Mucosa of rectum (tissue), 2 donors: ENCODE measurements at regions not wholly inside any gene's neighbourhood (a gene's known extent, or its start where the extent isn't known, plus 50 kb on each side); places are given as distances from the start of the nearest gene placed in this dataset.

ENCODE experiments used
- H3K27ac ChIP-seq, 2 donors: one replicate each; pipeline ENCODE4 v1.7.0; 2013; ENCODE audit warnings: inconsistent platforms in 2 of 2, low read depth in 2 of 2, low read length in 2 of 2
- H3K27me3 ChIP-seq, 2 donors: one replicate each; pipeline ENCODE4 v1.7.0; 2013; ENCODE audit warnings: low read length in 2 of 2; ENCODE audit not compliant: control insufficient read depth in 2 of 2, insufficient read depth in 2 of 2
- H3K36me3 ChIP-seq, 2 donors: one replicate each; pipeline ENCODE4 v1.7.0; 2013; ENCODE audit warnings: low read length in 2 of 2; ENCODE audit not compliant: control insufficient read depth in 2 of 2, insufficient read depth in 2 of 2
- H3K4me1 ChIP-seq, 2 donors: one replicate each; pipeline ENCODE4 v1.7.0; 2013; ENCODE audit warnings: low read length in 2 of 2, mild to moderate bottlenecking in 1 of 2; ENCODE audit not compliant: control insufficient read depth in 2 of 2, insufficient read depth in 2 of 2
- H3K4me3 ChIP-seq, 2 donors: one replicate each; pipeline ENCODE4 v1.7.0; 2013; ENCODE audit warnings: low read length in 2 of 2
- H3K9ac ChIP-seq, 2 donors: one replicate each; pipeline ENCODE4 v1.7.0; 2013; ENCODE audit warnings: low read length in 2 of 2, low read depth in 1 of 2, mild to moderate bottlenecking in 1 of 2
- H3K9me3 ChIP-seq, 2 donors: one replicate each; pipeline ENCODE4 v1.7.0; 2013; ENCODE audit warnings: low read length in 2 of 2; ENCODE audit not compliant: control insufficient read depth in 2 of 2
- donor health status: healthy.
- donor health status: Normal muscosa, but diverticular disease.

DNA sequence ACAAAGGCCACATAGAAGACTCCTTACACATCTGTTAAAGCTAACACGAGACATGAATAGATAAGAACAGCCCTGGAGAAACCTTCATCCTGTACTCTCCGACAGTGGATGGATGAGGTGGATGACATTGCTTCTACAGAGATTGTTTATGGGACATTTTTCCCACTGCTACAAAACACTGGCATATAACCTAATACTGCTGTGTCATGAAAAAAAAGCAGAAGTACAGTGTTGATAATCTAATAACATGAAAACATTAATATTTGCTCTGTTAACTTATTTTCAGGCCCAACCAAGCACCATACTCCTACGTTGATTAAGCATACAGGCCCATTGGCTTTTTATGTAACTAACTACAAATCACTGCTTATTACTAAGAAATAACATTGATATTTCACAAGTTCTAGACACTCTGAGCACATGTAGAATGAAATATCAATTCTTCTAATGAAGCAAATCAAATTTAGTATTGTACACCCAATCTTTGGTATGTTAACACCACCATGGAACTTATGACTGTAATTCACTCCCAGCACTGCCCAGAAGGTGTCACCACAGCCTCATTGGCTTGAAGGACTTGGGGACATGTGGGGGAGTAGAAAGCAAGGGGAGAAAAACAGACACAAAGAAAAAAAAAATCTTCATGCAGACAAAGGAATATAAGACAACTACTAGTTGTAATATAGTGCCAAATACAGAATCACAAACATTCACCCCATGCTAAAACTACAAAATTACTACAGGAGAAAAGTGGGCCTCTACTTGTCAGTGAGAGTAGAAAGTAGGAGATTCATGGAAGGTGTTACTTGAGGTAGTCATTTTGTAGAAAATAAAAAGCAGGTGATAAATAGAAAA is 330.0 kb upstream of the PMFBP1 start:
- H3K9me3 ChIP-seq, result no peaks in the 10 kb centered on the region
- no peaks in the 10 kb centered on the region for H3K4me1 ChIP-seq
- H3K27me3 ChIP-seq, result no peaks in the 10 kb centered on the region
- no peak overlapping the region for H3K9ac ChIP-seq
- no peak overlapping the region for H3K27ac ChIP-seq
- no peaks in the 10 kb centered on the region for H3K36me3 ChIP-seq
- H3K4me3 ChIP-seq, result no peak overlapping the region

DNA sequence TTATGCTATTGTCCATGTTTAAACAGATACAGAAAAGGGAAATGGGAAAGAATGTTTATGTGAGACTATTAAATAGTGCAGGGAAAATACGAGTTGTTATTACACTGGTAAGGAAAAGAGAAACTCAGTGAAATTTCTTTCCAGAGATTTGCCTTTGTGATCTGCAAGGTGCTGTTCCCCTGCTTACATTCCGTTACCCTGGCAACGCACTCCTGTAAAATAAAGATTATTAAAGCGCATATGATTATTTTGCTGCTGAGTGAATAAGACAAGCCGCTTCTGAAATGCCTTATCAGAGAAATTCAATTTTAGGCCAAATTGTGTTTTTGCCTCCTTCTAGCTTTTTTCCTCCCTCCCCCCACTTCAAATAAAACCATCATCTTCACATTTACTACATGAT is 328.6 kb upstream of the PMFBP1 start:
- H3K4me3 ChIP-seq, result no peak overlapping the region
- no peaks in the 10 kb centered on the region for H3K9me3 ChIP-seq
- no peaks in the 10 kb centered on the region for H3K4me1 ChIP-seq
- no peaks in the 10 kb centered on the region for H3K36me3 ChIP-seq
- H3K27me3 ChIP-seq, result no peaks in the 10 kb centered on the region
- no peak overlapping the region for H3K27ac ChIP-seq
- no peak overlapping the region for H3K9ac ChIP-seq

DNA sequence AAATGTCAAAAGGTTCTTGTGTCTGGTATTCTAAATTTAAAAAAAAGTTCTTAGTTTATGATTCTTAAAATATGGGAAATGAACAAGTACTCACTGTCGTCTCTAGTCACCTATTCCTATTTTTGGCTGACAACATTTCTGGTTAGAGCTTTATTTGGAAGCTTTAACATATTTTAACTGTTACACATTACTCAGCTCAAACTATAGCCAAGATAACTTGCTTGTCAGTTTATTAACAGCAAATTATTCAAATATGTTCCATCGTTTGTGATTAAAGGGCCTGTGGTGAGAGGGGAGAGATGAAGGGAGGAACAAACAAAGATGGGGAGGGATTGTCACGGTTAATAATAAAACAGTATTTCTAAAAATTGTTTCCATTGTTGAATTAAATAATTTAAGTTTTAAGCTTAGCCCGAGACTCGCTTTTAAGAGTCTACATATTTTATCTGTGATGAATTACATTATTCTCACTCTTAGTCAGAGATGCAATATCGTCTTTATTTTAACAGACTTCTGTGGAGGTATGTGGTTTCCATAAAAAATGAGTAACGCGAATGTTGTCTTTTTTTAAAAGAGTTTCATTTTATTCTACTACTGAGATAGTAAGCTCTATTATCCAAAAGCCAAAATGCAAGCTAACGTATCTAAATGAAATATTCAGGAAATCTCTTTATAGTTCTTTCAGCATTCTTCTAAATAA is 321.9 kb upstream of the PMFBP1 start:
- Histone ChIP-seq H3K36me3 (no peaks in the 10 kb centered on the region), H3K9ac (no peak overlapping the region), H3K4me3 (no peak overlapping the region), H3K27me3 (no peaks in the 10 kb centered on the region), H3K9me3 (no peaks in the 10 kb centered on the region), H3K4me1 (no peaks in the 10 kb centered on the region), H3K27ac (no peak overlapping the region)

DNA sequence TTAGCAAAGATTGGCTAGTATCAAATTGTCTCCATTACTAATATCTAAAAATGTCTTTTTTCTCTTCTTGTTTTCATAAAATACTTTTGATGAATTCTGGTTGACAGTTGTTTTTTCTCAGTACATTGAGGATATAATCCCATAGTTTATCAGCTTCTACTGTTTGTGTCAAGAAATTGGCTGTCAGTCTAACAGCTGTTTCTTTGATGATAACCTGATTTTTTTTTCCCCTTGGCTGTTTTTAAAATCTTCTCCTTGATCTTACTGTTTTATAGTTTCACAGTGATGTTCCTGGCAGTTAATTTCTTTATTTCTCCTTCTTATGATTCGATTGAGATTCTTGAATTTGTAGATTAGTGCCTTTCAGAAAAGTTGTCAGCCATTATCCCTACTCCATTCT is 315.3 kb upstream of the PMFBP1 start:
- no peaks in the 10 kb centered on the region for H3K36me3 ChIP-seq
- H3K9me3 ChIP-seq, result no peaks in the 10 kb centered on the region
- no peak overlapping the region for H3K9ac ChIP-seq
- no peak overlapping the region for H3K4me3 ChIP-seq
- no peaks in the 10 kb centered on the region for H3K4me1 ChIP-seq
- no peak overlapping the region for H3K27ac ChIP-seq
- no peaks in the 10 kb centered on the region for H3K27me3 ChIP-seq

DNA sequence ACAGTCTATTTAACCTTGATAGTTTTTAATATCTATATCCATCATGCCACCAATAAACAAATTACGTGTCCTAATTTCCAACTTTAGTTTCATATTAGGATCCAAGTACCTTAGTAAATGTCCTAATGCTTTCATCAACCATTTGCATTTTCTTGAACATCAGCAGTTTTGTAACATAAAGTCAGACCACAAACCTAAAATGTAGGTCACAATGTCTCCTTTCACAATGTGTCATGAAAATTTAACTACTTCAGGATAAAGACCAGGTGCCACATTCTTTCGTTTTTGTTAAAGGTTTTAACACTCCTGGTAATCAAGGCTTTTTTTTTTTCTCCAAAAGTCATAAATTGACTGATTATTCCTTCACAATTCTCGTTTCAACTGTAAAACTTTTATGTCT is 310.7 kb upstream of the PMFBP1 start:
- Histone ChIP-seq H3K9ac (no peak overlapping the region), H3K27me3 (no peaks in the 10 kb centered on the region), H3K4me1 (no peaks in the 10 kb centered on the region), H3K27ac (no peak overlapping the region), H3K9me3 (no peaks in the 10 kb centered on the region), H3K4me3 (no peak overlapping the region), H3K36me3 (no peaks in the 10 kb centered on the region)

DNA sequence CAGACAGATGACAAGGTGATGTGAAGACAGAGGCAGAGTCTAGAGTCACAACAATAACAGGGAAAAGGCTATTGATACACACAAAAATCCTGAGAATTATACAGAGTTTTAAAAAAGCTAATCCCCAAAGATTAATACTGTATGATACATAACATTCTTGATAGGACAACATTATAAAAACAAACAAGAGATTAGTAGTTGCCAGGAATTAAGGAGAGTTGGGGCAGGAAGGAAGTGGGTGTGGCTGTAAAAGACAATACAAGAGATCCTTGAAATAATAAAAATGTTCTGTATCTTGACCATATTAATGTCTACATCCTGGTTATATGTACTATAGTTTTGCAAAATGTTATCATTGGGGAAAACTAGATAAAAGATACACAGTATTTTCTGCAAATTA is 309.5 kb upstream of the PMFBP1 start:
- Histone ChIP-seq H3K4me3 (no peak overlapping the region), H3K27ac (no peak overlapping the region), H3K27me3 (no peaks in the 10 kb centered on the region), H3K9ac (no peak overlapping the region), H3K36me3 (no peaks in the 10 kb centered on the region), H3K4me1 (no peaks in the 10 kb centered on the region), H3K9me3 (no peaks in the 10 kb centered on the region)

DNA sequence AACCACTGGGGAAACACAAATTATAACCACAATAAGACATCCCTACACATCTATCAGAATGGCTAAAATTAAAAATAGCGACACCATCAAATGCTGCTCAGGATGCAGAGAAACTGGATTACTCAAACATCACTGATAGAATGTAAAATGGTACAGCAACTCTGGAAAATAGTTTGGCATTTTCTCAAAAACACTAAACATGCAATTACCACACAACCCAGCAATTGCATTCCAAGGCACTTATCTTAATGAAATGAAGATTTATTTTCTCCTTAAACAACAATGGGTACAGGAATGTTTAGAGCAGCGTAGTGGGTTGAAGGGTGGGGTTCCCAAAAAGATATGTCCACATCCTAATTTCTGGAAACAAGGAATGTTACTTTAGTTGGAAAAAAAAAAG is 309.0 kb upstream of the PMFBP1 start:
- H3K4me1 ChIP-seq, result no peaks in the 10 kb centered on the region
- H3K9ac ChIP-seq, result no peak overlapping the region
- H3K36me3 ChIP-seq, result no peaks in the 10 kb centered on the region
- H3K9me3 ChIP-seq, result no peaks in the 10 kb centered on the region
- H3K27ac ChIP-seq, result no peak overlapping the region
- no peaks in the 10 kb centered on the region for H3K27me3 ChIP-seq
- H3K4me3 ChIP-seq, result no peak overlapping the region

DNA sequence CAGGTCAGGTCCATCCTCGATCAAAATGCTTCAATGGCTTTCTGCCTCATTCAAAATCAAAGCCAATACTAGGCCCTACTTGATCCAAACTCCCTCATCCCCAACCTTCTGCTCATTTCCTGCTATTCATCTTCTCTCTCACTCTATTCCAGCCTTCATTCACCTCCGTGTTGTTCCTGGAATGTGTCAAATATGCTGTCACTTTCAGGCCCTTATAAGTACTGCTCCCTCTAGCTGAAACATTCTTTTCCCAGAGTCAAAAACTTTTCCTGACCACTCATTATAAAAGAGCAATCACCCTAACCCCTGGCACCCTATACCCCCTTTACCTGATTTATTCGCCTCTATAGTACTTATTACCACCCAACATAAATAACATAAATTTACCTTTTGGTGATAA is 303.7 kb upstream of the PMFBP1 start:
- Histone ChIP-seq H3K27me3 (no peaks in the 10 kb centered on the region), H3K36me3 (no peaks in the 10 kb centered on the region), H3K4me3 (no peak overlapping the region), H3K4me1 (no peaks in the 10 kb centered on the region), H3K9me3 (no peaks in the 10 kb centered on the region), H3K27ac (no peak overlapping the region), H3K9ac (no peak overlapping the region)

DNA sequence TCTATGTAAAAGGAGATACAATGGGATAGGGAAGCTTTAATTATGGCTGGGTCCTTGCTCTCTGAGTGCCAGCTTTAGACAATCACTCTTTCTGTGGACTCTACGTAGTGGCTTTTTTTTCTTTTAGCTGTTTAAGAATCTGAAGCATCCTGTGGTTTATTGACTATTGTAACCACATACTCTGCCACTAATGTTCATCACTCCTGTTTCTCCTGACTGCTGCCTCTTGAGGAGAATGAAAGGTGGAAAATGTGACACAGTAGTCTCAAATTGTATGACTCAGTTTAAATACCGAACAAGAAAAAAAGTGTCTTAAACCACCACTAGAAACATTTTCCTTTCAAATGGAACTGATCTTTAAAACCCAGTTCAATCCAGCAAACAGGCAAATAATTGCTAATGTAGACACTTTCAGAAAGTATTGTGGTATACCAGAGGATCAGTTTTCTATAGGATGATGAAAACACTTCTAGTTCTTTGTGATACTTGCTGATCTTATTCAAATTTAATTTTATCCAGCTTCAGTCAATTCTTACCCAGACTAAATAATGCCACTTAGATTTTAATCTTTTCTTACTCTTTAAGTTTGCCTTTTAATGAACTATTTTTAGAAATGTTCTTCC is 302.7 kb upstream of the PMFBP1 start:
- Histone ChIP-seq H3K27ac (no peak overlapping the region), H3K4me1 (no peaks in the 10 kb centered on the region), H3K9ac (no peak overlapping the region), H3K36me3 (no peaks in the 10 kb centered on the region), H3K9me3 (no peaks in the 10 kb centered on the region), H3K27me3 (no peaks in the 10 kb centered on the region), H3K4me3 (no peak overlapping the region)

DNA sequence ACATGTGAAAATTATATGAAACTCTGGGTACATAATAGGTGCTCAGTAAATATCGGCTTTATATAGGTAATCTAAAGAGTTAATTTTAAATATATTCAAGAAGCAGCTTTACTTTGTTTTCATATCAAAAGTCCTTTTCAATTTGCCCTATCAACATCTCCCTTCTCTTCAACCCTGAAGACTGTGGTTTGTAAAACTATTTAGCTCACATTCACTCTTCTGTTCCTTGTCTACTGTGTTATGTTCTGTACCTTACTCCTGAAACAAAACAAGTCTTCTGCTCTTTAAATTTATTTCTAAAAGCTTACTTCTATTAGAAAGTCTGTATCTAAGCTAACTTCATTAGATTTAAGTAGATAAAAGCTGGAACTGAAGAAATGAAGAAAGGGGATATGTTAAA is 301.7 kb upstream of the PMFBP1 start:
- no peak overlapping the region for H3K27ac ChIP-seq

More for the DNA sequence above, 301.7 kb upstream of the PMFBP1 start:
- no peaks in the 10 kb centered on the region for H3K4me1 ChIP-seq
- no peak overlapping the region for H3K9ac ChIP-seq
- no peaks in the 10 kb centered on the region for H3K36me3 ChIP-seq
- H3K4me3 ChIP-seq, result no peak overlapping the region
- no peaks in the 10 kb centered on the region for H3K27me3 ChIP-seq
- H3K9me3 ChIP-seq, result no peaks in the 10 kb centered on the region
